EH (cell line): ENCODE measurements at regions not wholly inside any gene's neighbourhood (a gene's known extent, or its start where the extent isn't known, plus 50 kb on each side); places are given as distances from the start of the nearest gene placed in this dataset.

ENCODE experiments used
- DNase-seq: peaks from one replicate; pipeline ENCODE4 v3.0.0-alpha.2; 2015; ENCODE audit warnings: low read depth

DNA sequence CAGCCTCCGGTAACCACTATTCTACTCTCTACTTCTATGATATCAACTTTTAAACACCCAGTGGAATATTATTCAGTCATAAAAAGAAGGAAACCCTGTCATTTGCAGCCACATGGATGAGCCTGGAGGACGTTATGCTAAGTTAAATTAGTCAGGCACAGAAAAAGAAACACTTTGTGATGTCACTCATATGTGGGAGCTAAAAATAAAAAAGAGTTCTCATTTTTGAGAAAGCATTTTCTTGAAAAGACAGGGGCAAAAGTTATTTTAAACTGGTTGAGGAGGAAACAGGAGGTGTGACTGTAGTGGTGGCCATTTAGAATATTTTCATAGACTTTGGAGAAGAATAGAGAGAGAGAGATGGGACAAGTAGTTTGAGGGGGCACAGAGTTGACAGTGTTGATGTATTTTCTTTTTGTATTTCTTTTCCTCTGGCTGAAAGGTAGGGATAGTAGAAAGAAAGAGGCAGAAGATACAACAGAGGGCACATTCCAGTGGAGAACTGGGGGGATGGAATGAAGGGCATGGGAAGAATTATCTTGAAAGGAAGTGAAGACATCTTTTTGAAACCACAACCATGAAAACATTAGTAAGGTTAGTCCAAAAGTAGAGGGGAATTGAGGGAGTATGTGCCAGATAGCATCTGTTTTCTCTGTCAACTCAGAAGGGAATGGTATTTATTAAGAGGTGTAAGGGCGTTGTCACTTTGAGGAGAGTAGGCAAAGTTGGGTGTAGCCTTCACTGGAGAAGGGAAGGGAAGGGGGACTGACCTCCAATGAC is 181.3 kb upstream of the GMDS start:
- DNase-seq: peak; percentile 91

DNA sequence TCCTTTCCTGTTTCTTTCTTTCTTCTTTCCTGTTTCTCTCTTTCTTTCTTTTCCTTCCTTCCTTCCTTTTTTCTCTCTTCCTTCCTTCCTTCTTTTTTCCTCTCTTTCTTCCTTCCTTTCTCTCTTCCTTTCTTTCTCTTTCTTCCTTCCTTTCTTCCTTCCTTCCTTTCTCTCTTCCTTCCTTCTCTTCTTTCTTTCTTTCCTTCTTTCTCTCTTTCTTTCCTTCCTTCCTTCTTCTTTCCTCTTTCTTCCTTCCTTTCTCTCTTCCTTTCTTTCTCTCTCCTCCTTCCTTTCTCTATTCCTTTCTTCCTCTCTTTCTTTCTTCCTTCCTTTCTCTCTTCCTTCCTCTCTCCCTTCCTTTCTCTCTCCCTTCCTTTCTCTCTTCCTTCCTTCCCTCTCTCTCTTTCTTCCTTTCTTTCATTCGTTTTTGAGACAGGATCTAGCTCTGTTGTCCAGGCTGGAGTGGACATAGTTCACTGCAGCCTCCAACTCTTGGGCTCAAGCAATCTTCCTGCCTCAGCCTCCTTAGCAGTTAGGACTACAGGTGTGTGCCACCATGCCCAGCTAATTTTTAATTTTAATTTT is 170.8 kb upstream of the GMDS start:
- DNase-seq: no peak

DNA sequence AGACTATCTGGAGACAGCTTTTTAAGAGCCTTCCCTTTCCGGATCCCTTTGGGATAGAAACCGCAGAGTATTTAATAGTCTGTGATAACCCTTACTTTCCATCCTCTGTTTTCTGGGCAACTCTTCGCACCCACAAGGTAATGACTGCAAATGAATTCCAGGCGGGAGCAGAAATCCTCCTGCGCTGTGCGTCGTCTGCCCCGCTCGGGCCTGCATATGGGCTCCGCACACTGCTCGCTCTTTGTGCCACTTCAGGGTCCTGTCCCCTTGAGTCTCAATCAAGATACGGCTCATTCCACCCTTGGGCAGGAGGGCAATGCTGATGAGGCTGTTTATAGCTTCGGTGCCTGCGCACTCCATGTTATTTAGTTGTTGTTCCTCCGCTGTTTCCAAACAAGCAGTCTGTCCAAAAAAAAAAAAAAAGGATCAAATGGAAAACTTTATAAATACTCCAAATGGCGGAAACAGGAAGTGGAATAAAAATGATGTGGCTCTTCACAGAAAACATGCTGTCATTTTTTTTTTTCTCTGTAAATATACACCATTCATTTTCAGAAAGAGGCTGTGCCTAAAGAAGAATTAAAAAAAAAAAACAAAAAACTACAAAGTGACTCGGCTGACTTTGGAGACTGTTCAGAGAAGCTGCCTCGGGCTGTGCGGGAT is 169.6 kb upstream of the GMDS start:
- DNase-seq: no peak

- DNase-seq: peak; percentile 80
These were observed 167.3 kb upstream of the GMDS start for GRCh38 chr6:2412731-2413130.

DNA sequence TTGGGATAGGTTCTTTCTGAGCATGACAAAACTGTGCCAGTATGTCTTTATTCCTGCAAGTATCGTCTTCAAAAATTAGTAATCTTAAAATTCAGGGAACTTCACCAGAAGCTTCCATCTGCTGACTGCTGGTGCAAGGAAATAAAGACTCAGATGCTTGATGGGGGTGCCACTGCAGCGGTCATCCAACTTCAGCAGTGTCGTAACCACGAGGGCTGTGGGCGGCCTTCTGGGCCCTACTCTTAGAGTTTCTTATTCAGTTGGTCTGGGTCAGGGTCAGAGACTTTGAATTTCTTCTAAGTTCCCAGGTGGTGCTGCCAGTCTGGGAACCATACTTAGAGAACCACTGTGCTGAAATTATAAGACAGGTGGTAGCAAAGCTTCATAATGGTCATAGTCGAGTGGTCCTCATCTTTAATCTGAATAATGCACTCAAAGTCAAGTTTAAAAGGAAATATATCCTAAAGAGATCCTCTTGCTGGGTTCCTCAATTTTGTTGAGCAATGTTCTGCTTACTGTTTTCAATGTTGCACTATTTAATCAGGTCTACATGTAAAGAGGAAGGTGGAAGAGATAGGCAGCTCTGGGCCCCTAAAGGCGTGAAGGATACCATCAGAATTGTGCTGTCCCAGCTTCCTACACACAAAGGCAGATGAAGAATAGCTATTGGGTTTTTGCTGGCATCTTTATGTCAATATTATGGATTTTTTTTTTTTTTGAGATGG is 165.4 kb upstream of the GMDS start:
- DNase-seq: no peak

DNA sequence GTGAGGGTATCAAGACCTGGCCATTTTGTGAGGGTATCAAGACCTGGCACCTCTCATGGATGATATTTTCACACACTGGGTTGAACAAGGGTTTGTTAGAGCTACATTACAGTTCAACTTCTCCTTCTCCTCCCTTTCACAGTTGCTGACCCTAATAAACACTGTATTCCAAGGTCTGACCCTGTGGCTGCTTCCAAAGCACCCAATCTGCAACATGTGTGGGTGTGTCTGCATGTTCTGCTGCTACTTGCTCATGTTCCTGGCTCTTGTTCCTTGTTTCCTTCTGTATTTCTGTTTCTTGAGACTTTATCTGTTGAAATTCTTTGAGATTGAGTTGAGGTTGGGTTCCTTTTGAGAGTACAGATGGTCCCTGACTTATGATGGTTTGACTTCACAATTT is 162.1 kb upstream of the GMDS start:
- no peak for DNase-seq

GRCh38 chr6:2404211-2404929 is 159.0 kb upstream of the GMDS start:
- DNase-seq: no peak

DNA sequence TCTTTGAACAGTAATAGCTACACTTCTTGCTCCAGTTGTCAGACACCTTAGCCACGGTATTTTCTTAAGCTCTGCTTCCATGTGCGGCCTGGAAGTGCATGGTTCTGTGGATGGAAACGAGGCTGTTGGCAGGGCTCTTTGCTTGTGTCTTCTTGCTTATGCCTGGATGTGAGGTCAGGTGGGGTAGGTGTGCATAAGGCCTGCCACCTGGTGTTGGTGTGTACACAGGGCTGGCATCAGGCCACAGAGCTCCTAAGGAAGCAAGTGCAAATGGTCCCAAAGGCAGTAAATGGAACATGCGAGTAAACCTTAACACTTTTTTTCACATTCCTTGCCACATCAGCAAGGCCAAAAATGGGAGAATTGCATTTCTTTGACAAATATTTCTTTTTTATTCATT is 158.1 kb upstream of the GMDS start:
- no peak for DNase-seq

DNA sequence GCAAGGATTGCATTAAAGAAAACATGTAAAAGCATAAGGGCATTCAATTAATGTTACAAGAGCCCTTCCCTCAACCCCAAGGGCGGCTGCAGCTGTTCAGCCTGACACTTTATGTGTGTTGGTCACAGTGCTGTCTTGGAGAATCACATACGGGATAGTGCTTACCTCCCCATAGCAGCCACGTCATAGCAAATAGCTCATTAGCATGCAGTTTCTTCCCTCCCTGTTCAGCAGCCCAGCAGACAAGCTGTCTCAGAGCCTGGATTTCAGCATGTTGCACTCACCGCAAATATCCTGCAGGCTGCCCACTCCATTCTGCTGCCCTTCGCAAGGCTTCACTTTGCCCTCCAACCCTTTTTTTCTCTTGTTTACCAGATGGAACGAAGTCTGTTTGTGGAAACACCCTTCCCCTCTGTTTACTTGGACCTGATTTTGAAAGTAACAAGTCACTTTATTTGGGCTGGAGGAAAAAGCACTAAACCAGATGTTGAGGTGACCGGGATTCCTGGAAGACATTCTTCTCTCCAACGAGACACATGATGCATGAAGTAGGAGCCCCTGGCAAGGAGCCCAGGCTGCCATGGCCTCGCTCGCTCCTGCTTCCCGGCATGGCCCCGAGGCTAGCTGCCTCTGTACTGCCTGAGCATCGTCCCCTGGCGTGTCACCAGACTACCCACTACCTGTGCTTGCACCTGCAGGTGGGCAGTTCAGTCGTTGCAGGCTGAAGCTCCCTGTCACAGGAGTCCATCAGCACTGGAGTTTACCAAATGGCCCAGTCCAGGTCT is 151.6 kb upstream of the GMDS start:
- peak; percentile 87 for DNase-seq

DNA sequence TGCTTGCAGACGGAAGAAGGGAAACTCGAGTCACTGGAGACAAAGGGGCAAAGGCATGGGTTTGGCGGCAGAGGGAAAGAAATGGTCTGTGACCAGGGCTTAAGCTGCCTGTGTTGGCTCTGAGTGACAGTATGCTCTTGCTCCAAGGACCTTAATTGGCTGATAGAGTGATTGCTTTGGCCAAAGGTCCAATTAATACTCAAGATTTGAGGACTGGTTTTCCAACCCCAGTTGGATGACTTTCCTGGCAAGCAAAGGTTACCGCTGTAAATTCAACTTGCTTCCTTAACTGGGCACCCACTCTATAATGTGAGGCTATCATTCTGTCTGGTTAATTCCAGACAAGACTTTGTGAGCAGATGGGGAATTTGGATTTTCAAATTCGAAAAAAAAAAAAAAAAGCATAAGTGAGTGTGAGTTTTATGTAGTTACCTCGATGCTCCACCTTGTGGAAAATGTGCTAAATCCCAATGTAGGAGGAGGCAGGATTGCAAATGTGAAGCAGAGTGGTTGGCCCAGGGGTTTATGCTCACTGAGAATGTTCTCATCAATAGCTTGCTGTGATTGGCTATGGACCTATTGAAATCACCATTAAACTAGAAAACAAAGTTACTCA is 150.7 kb upstream of the GMDS start:
- DNase-seq: no peak

- DNase-seq: no peak
These were observed 143.3 kb upstream of the GMDS start for GRCh38 chr6:2388554-2389324.

- DNase-seq: no peak
These were observed 142.0 kb upstream of the GMDS start for GRCh38 chr6:2387445-2387844.

DNA sequence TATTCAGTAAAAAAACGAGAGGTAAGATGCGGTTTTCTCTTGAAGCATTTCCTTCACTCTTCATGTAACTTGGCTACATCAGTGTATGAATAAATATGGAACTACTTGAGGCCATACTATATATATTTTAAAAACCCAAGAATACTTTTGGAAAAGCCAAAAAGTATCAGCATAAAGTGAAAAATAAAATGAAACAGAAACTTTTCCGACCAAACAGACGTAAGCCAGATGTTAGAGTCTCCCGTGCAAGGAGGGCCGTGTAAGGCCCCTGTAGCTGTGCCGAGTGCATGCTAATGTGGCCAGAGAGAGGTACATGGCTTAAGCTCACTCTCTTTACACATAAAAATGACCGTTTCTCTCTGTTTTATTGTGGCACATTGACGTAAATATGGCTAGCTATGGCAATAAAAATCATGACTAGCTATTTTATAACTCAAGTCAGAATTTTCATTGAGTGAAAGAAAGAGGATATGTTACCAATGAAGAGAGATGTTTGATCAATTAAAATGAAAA is 140.1 kb upstream of the GMDS start:
- DNase-seq: no peak

DNA sequence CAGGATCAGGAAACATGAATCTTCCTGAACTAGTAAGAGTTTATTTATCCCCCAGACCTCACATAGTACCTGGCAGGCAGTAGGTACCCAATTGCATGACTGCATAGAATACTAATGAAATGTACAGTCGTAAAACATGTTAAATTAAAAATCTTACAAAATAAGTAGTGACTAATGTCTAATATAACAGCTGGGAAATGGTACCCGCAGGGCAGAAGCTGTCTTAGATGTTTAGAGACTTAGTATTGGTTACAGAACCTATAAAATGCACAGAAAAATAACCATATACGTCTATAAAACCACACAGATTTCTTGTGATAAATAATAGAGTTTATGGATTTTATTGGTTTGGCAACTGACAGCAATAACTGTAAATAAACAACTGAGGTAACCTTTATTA is 139.1 kb upstream of the GMDS start:
- peak; percentile 6 for DNase-seq

GRCh38 chr6:2381872-2382661 is 136.7 kb upstream of the GMDS start:
- no peak for DNase-seq

- peak; percentile 80 for DNase-seq
These were observed 133.7 kb upstream of the GMDS start for GRCh38 chr6:2378891-2379652.

GRCh38 chr6:2378046-2378657 is 132.7 kb upstream of the GMDS start:
- no peak for DNase-seq
